Stomach (tissue), 8 donors: ENCODE measurements at regions not wholly inside any gene's neighbourhood (a gene's known extent, or its start where the extent isn't known, plus 50 kb on each side); places are given as distances from the start of the nearest gene placed in this dataset.

Experiments
- DNase-seq, 2 donors: peaks; one replicate each; pipeline versions ENCODE4 v3.0.0 to v3.0.0-alpha.2; 2013 to 2019
- H3K27ac ChIP-seq, 5 donors: fragments of 200-600 bp in 4 of 5; sonication (generic) in 4 of 5; one replicate each; pipeline ENCODE4 v1.5.1; 2013 to 2019; ENCODE audit warnings: mild to moderate bottlenecking in 1 of 5, moderate library complexity in 1 of 5
- H3K27me3 ChIP-seq, 3 donors: fragments of 200-600 bp; sonication (generic); one replicate each; pipeline ENCODE4 v1.5.1; 2017 to 2019; ENCODE audit warnings: mixed run types in 1 of 3
- H3K36me3 ChIP-seq, 4 donors: fragments of 200-600 bp; sonication (generic); 1 replicate in 3 of 4; 2 replicates in 1 of 4; pipeline ENCODE4 v1.5.1; 2016 to 2019
- H3K4me1 ChIP-seq, 4 donors: fragments of 200-600 bp; sonication (generic); one replicate each; pipeline ENCODE4 v1.5.1; 2016 to 2019
- H3K4me3 ChIP-seq, 4 donors: fragments of 200-600 bp; sonication (generic) in 3 of 4; one replicate each; pipeline ENCODE4 v1.5.1; 2016 to 2019; ENCODE audit warnings: mild to moderate bottlenecking in 1 of 4
- H3K9me3 ChIP-seq, 4 donors: fragments of 200-600 bp; sonication (generic); one replicate each; pipeline ENCODE4 v1.5.1; 2016 to 2019
- CTCF ChIP-seq, 7 experiments: fragments of 450-650 bp in 4 of 7; fragments of 200-600 bp in 3 of 7; sonication (generic) in 3 of 7; IDR thresholded peaks; one replicate each; pipeline ENCODE4 v1.5.1; 2016 to 2019; ENCODE audit warnings: antibody characterized with exemption in 7 of 7, control low read depth in 2 of 7, mild to moderate bottlenecking in 1 of 7
- EP300 ChIP-seq: sonication (generic); formaldehyde crosslinking; IDR thresholded peaks from one replicate; pipeline ENCODE4 v1.6.1; 2017; ENCODE audit warnings: antibody characterized with exemption
- POLR2A ChIP-seq, 4 donors: fragments of 450-650 bp; IDR thresholded peaks; one replicate each; pipeline ENCODE4 v1.6.1; 2016; ENCODE audit warnings: antibody characterized with exemption in 4 of 4, control low read depth in 2 of 4, mild to moderate bottlenecking in 1 of 4, moderate library complexity in 1 of 4
- POLR2AphosphoS5 ChIP-seq, 3 donors: sonication (generic); formaldehyde crosslinking; IDR thresholded peaks; one replicate each; pipeline ENCODE4 v1.6.1; 2016; ENCODE audit warnings: antibody characterized with exemption in 3 of 3
- WGBS, 5 donors: extraction: QIAGEN DNeasy Blood & Tissue Kit in 3 of 5; methylation state at CpG; one replicate each; pipeline versions ENCODE4 v1.1.5 to v1.1.7; 2013 to 2018; 5-methylcytosine and 5-hydroxymethylcytosine counted together
- intact Hi-C: fragments of 100-400 bp; cut with DNase I; formaldehyde crosslinking; loops from one replicate; pipeline ENCODE4 v1.15.1; 2023; ENCODE audit warnings: low total_unique reads
- donor health status: healthy with polysubstance abuse.
- donor health status: Bipolar disorder and iron deficiency.
- donor health status: healthy.

DNA sequence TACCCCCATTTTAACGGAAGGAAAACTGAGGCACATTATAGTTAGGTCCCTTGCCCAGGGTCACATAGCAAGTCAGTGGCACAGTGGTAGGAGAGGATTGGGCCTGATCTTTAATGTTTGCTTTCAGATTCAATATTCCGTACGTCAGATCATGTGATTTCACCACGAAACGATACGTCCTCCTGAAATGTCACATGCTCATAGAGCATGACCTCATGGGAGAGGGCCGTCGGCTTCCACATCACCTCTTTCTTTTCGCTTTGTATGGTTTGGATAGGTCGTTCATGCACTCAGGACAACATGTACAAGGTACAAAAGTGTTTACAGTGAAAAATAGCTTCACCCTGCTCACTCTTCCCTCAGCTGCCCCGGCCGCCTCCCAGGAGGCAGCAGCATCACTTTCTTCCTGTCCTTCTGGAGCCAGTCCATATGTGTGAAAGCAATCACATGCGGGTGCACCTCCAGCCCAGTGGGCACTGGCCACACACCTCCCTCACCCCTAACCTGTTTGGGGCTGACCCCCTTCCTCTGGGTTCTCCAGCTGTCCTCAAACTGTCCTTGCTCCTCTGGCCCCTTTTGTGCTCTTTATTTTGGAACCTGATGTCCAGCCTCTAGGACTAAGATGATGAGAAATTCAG, 199.9 kb downstream of the FOXL1 start:
- intact Hi-C loops: no loop called here
- Histone ChIP-seq H3K4me1 (no peaks in the 10 kb centered on the region), H3K36me3 (no peaks in the 10 kb centered on the region), H3K4me3 (no peak overlapping the region), H3K9me3 (no peaks in the 10 kb centered on the region), H3K27me3 (peaks cover 0 to 78% (median 22%) of the 10 kb centered on the region in 3 donors), H3K27ac (no peak overlapping the region)
- 60 to 70% (median 64%) methylated on average over 13 of the region's 13 CpGs for WGBS, 5 donors
- no peak for TF ChIP-seq EP300
- no peak for TF ChIP-seq POLR2A (IDR thresholded peaks at IDR 0.05)
- no peak for TF ChIP-seq POLR2AphosphoS5 (IDR thresholded peaks at IDR 0.05)
- TF ChIP-seq CTCF (IDR thresholded peaks at IDR 0.05): no peak
- DNase-seq: no peak

GRCh38 chr16:86778978-86779377, 200.6 kb downstream of the FOXL1 start:
- no peak overlapping the region for H3K4me3 ChIP-seq
- 66 to 75% (median 69%) methylated on average over 9 of the region's 9 CpGs for WGBS, 5 donors

DNA sequence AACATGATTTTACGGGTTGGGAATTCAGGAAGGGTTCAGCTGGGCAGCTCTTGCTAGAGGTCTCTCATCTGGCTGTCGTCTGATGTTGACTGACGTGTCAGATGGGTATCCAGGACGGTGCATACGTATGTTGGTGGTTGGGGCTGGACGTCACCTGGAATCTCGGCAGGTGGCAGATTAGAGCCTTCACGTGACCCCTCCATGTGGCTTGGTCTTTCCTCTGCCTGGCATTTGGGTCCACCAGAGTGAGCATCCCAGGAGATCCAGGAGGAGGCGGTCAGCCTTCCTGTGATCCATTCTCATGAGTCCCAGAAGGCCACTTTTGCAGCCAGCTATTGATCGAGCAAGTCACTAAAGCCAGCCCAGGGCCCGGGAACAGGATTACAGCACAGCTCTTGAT, 202.7 kb downstream of the FOXL1 start:
- TF ChIP-seq CTCF (IDR thresholded peaks at IDR 0.05) (no peak), EP300 (no peak), POLR2A (IDR thresholded peaks at IDR 0.05) (no peak), POLR2AphosphoS5 (IDR thresholded peaks at IDR 0.05) (no peak)
- H3K36me3 ChIP-seq: no peaks in the 10 kb centered on the region
- H3K4me3 ChIP-seq: no peak overlapping the region
- H3K9me3 ChIP-seq: no peaks in the 10 kb centered on the region
- no peak overlapping the region for H3K27ac ChIP-seq
- no peak for DNase-seq
- intact Hi-C loops: no loop called here
- 68 to 87% (median 74%) methylated on average over 8 to 11 of the region's 11 CpGs for WGBS, 5 donors
- H3K27me3 ChIP-seq: peaks cover 0 to 65% (median 15%) of the 10 kb centered on the region in 3 donors
- H3K4me1 ChIP-seq: peaks cover 0 to 8% (median 0%) of the 10 kb centered on the region in 4 donors

More at GRCh38 chr16:86778978-86779377, 200.6 kb downstream of the FOXL1 start:
- H3K36me3 ChIP-seq: no peaks in the 10 kb centered on the region
- intact Hi-C loops: no loop called here
- H3K27ac ChIP-seq: no peak overlapping the region
- H3K4me1 ChIP-seq: peaks cover 0 to 4% (median 0%) of the 10 kb centered on the region in 4 donors
- H3K9me3 ChIP-seq: no peaks in the 10 kb centered on the region
- peaks cover 0 to 77% (median 22%) of the 10 kb centered on the region in 3 donors for H3K27me3 ChIP-seq
- no peak for DNase-seq
- TF ChIP-seq POLR2AphosphoS5 (IDR thresholded peaks at IDR 0.05) (no peak), POLR2A (IDR thresholded peaks at IDR 0.05) (no peak), CTCF (IDR thresholded peaks at IDR 0.05) (no peak), EP300 (no peak)

GRCh38 chr16:86783636-86784626, 205.6 kb downstream of the FOXL1 start:
- Histone ChIP-seq H3K27me3 (peaks cover 0 to 60% (median 12%) of the 10 kb centered on the region in 3 donors), H3K36me3 (no peaks in the 10 kb centered on the region), H3K4me1 (peaks cover 0 to 8% (median 0%) of the 10 kb centered on the region in 4 donors), H3K27ac (no peak overlapping the region), H3K9me3 (no peaks in the 10 kb centered on the region), H3K4me3 (no peak overlapping the region)
- intact Hi-C loops: no loop called here
- peak; percentile 22 to 24 for DNase-seq
- no peak for TF ChIP-seq CTCF (IDR thresholded peaks at IDR 0.05)
- no peak for TF ChIP-seq POLR2AphosphoS5 (IDR thresholded peaks at IDR 0.05)
- TF ChIP-seq EP300: no peak
- no peak for TF ChIP-seq POLR2A (IDR thresholded peaks at IDR 0.05)
- 70 to 78% (median 72%) methylated on average over 23 of the region's 23 CpGs for WGBS, 5 donors
